Nephron progenitor cell (in vitro differentiated cells): ENCODE measurements at regions not wholly inside any gene's neighbourhood (a gene's known extent, or its start where the extent isn't known, plus 50 kb on each side); places are given as distances from the start of the nearest gene placed in this dataset.
A peak's percentile ranks its signal among the peaks of the same experiment; 100 is the strongest.
"Not testable (repeated sequence)": the region's sequence is repeated elsewhere in the genome, so short reads cannot be mapped to it uniquely, and the experiment has no call there.

Experiments
- DNase-seq: peaks from one replicate; pipeline ENCODE4 v3.0.0; 2021
- H3K27ac Mint-ChIP-seq: 2 replicates; pipeline ENCODE4 v1.8.0; 2021; ENCODE audit warnings: mild to moderate bottlenecking, moderate library complexity, mixed read lengths
- H3K27me3 Mint-ChIP-seq: 2 replicates; pipeline ENCODE4 v1.8.0; 2021; ENCODE audit warnings: mild to moderate bottlenecking, low read depth, mixed read lengths; ENCODE audit not compliant: poor library complexity
- H3K36me3 Mint-ChIP-seq: 2 replicates; pipeline ENCODE4 v1.8.0; 2021; ENCODE audit warnings: low read depth, mixed read lengths
- H3K4me1 Mint-ChIP-seq: 2 replicates; pipeline ENCODE4 v1.8.0; 2021; ENCODE audit warnings: mixed read lengths
- H3K4me3 Mint-ChIP-seq: 2 replicates; pipeline ENCODE4 v1.8.0; 2021; ENCODE audit warnings: mild to moderate bottlenecking, moderate library complexity, mixed read lengths
- H3K9me3 Mint-ChIP-seq: 2 replicates; pipeline ENCODE4 v1.8.0; 2021; ENCODE audit warnings: mild to moderate bottlenecking, moderate library complexity, mixed read lengths
- CTCF ChIP-seq: fragments of 200-600 bp; sonication (generic); IDR thresholded peaks from 2 replicates; pipeline ENCODE4 v1.5.0; 2021; ENCODE audit warnings: antibody characterized with exemption

DNA sequence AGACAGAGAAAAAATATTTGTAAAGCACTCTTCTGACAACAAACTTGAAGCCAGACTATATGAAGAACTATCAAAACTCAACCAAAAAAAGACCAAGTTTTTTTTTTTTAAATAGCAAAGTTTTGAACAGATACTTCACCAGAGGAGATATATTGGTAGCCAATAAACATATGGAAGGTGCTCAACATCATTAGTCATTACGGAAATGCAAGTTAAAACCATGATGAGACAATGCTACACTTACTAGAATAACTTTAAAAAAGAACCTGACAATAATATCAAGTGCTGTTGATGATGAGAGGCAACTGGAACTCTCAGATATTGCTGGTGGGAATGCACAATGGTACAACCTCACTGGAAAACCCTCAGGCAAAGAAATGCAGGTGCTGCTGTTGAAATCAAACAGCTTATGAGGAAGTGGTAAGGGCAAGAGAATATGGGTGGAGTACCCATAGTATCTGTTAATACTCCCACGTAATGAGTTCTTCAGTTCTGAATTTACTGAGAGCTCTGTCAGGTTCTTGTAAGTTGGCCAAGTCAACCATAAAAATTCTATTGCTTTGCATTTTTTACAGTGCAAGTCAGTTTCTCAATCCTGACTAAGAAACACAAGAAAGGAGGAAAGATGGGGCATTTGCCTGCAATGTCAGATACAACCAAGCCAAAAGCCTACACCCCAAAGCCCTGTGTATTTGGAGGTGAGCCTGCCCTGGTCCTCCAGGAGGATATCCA, 87.3 kb upstream of the GNAQ start:
- no peaks in the 10 kb centered on the region for H3K36me3 Mint-ChIP-seq
- no peak for DNase-seq

GRCh38 chr9:78115073-78115472, 83.5 kb upstream of the GNAQ start:
- Mint-ChIP-seq H3K9me3 (peaks cover 7% of the 10 kb centered on the region), H3K27ac (no peak overlapping the region), H3K27me3 (no peaks in the 10 kb centered on the region), H3K4me3 (no peak overlapping the region), H3K4me1 (no peaks in the 10 kb centered on the region), H3K36me3 (no peaks in the 10 kb centered on the region)
- peak; percentile 5 for DNase-seq
- peak; percentile 39 for TF ChIP-seq CTCF

More for the DNA sequence above, 87.3 kb upstream of the GNAQ start:
- Mint-ChIP-seq H3K9me3 (no peaks in the 10 kb centered on the region), H3K27me3 (no peaks in the 10 kb centered on the region), H3K4me3 (no peak overlapping the region), H3K27ac (no peak overlapping the region), H3K4me1 (no peaks in the 10 kb centered on the region)
- no peak for TF ChIP-seq CTCF

DNA sequence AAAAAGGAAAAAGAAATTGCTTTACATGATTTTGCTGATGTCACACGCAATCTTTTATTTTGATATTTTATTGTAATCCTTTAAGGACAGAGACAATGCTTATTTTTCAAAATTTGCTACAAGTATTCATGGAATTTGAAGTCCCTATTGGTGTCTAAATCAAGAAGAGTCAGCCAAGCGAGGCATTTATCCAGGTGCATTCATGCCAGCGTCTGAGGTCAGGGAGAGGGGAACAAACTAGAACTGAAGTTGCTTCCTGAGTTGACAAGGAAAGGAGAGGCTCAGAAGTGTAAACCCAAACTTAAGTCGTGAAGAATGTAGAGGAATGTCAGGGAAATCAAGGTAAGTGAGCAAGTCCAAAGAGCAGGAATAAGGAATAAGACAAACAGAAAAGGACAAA, 83.0 kb upstream of the GNAQ start:
- peaks cover 10% of the 10 kb centered on the region for H3K9me3 Mint-ChIP-seq
- no peak for DNase-seq
- H3K36me3 Mint-ChIP-seq: no peaks in the 10 kb centered on the region
- H3K4me3 Mint-ChIP-seq: no peak overlapping the region
- H3K27ac Mint-ChIP-seq: no peak overlapping the region
- peaks cover 2% of the 10 kb centered on the region for H3K27me3 Mint-ChIP-seq
- no peak for TF ChIP-seq CTCF
- no peaks in the 10 kb centered on the region for H3K4me1 Mint-ChIP-seq

DNA sequence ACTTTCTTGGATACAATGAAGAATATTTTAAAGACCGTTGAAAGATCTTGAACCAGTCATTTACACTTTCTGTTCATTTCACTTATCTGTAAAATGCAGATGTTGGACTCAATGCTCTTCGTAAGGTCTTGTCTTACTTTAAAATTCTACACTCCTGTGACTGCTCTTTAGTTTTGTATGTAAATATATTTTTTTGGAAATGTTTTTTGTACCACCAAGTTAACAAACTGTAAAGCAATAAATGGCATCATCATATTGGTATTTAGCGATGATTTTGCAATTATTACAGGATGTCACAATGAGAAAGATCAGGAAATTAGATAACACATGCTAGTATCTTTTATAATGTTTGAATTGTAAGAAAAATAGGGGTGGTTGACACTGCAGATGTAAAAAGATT, 80.8 kb upstream of the GNAQ start:
- no peak for TF ChIP-seq CTCF
- peaks cover 11% of the 10 kb centered on the region for H3K9me3 Mint-ChIP-seq
- no peak for DNase-seq
- peaks cover 4% of the 10 kb centered on the region for H3K27me3 Mint-ChIP-seq
- no peaks in the 10 kb centered on the region for H3K4me1 Mint-ChIP-seq
- no peak overlapping the region for H3K4me3 Mint-ChIP-seq
- no peaks in the 10 kb centered on the region for H3K36me3 Mint-ChIP-seq
- no peak overlapping the region for H3K27ac Mint-ChIP-seq

GRCh38 chr9:78112004-78112403, 80.4 kb upstream of the GNAQ start:
- DNase-seq: no peak
- no peaks in the 10 kb centered on the region for H3K4me1 Mint-ChIP-seq
- no peak overlapping the region for H3K27ac Mint-ChIP-seq
- H3K4me3 Mint-ChIP-seq: no peak overlapping the region
- no peaks in the 10 kb centered on the region for H3K36me3 Mint-ChIP-seq
- H3K9me3 Mint-ChIP-seq: peaks cover 11% of the 10 kb centered on the region
- peaks cover 4% of the 10 kb centered on the region for H3K27me3 Mint-ChIP-seq
- TF ChIP-seq CTCF: no peak

- H3K27me3 Mint-ChIP-seq: peaks cover 4% of the 10 kb centered on the region
- peaks cover 11% of the 10 kb centered on the region for H3K9me3 Mint-ChIP-seq
- no peak overlapping the region for H3K4me3 Mint-ChIP-seq
- H3K36me3 Mint-ChIP-seq: no peaks in the 10 kb centered on the region
- no peak for DNase-seq
- no peaks in the 10 kb centered on the region for H3K4me1 Mint-ChIP-seq
- TF ChIP-seq CTCF: no peak
- H3K27ac Mint-ChIP-seq: no peak overlapping the region
Observed at GRCh38 chr9:78109075-78109474, 77.5 kb upstream of the GNAQ start.

- not testable (repeated sequence) for H3K36me3 Mint-ChIP-seq, H3K9me3 Mint-ChIP-seq, H3K4me3 Mint-ChIP-seq, H3K4me1 Mint-ChIP-seq, H3K27ac Mint-ChIP-seq, H3K27me3 Mint-ChIP-seq, DNase-seq
Observed at GRCh38 chr9:78106586-78106985, 75.0 kb upstream of the GNAQ start.
